Activated CD4-positive, alpha-beta memory T cell treated with anti-CD3 and anti-CD28 coated beads, Interleukin-2, amount 10 ng/mL, durations not matched to agents 7 days and 5 days (primary cell): ENCODE measurements at regions not wholly inside any gene's neighbourhood (a gene's known extent, or its start where the extent isn't known, plus 50 kb on each side); places are given as distances from the start of the nearest gene placed in this dataset.
"Not testable (repeated sequence)": the region's sequence is repeated elsewhere in the genome, so short reads cannot be mapped to it uniquely, and the experiment has no call there.

Experiments used
- CTCF ChIA-PET: fragments of 350-600 bp; sonication (Branson Sonifier 250); formaldehyde crosslinking; loops from one replicate; lab custom pipeline; 2021; ENCODE audit warnings: antibody characterized with exemption, inconsistent platforms; lab: Charles Lee
- POLR2A ChIA-PET: fragments of 350-600 bp; sonication (Branson Sonifier 250); formaldehyde crosslinking; loops from one replicate; lab custom pipeline; 2021; ENCODE audit warnings: antibody characterized with exemption; lab: Charles Lee
- DNase-seq: peaks from one replicate; pipeline ENCODE4 v3.0.0-alpha.2; 2020
- H3K27ac Mint-ChIP-seq: one replicate; pipeline ENCODE4 v1.8.0; 2021; ENCODE audit warnings: mild to moderate bottlenecking, mixed read lengths
- H3K27me3 Mint-ChIP-seq: one replicate; pipeline ENCODE4 v1.8.0; 2021; ENCODE audit warnings: mixed read lengths
- H3K36me3 Mint-ChIP-seq: one replicate; pipeline ENCODE4 v1.8.0; 2021; ENCODE audit warnings: low read depth, mixed read lengths
- H3K4me1 Mint-ChIP-seq: one replicate; pipeline ENCODE4 v1.8.0; 2021; ENCODE audit warnings: mixed read lengths
- H3K4me3 Mint-ChIP-seq: one replicate; pipeline ENCODE4 v1.8.0; 2021; ENCODE audit warnings: mild to moderate bottlenecking, mixed read lengths
- H3K9me3 Mint-ChIP-seq: one replicate; pipeline ENCODE4 v1.8.0; 2021; ENCODE audit warnings: mixed read lengths

- H3K36me3 Mint-ChIP-seq, POLR2A ChIA-PET, DNase-seq, H3K9me3 Mint-ChIP-seq, H3K27me3 Mint-ChIP-seq, H3K27ac Mint-ChIP-seq, CTCF ChIA-PET, H3K4me1 Mint-ChIP-seq, H3K4me3 Mint-ChIP-seq: not testable (repeated sequence)
Measured at GRCh38 chr16:32039919-32040318, 166.3 kb downstream of the ZNF267 start.

- CTCF ChIA-PET, H3K4me3 Mint-ChIP-seq, DNase-seq, H3K36me3 Mint-ChIP-seq, POLR2A ChIA-PET, H3K27ac Mint-ChIP-seq, H3K4me1 Mint-ChIP-seq, H3K27me3 Mint-ChIP-seq, H3K9me3 Mint-ChIP-seq: not testable (repeated sequence)
Measured at GRCh38 chr16:32066016-32066651, 187.0 kb upstream of the TP53TG3D start.

- H3K4me3 Mint-ChIP-seq, H3K4me1 Mint-ChIP-seq, H3K27me3 Mint-ChIP-seq, CTCF ChIA-PET, H3K27ac Mint-ChIP-seq, POLR2A ChIA-PET, H3K9me3 Mint-ChIP-seq, H3K36me3 Mint-ChIP-seq, DNase-seq: not testable (repeated sequence)
Measured at GRCh38 chr16:32071586-32071985, 181.5 kb upstream of the TP53TG3D start.

GRCh38 chr16:32083891-32084290, 169.2 kb upstream of the TP53TG3D start:
- H3K9me3 Mint-ChIP-seq, H3K4me1 Mint-ChIP-seq, H3K27me3 Mint-ChIP-seq, DNase-seq, POLR2A ChIA-PET, CTCF ChIA-PET, H3K36me3 Mint-ChIP-seq, H3K4me3 Mint-ChIP-seq, H3K27ac Mint-ChIP-seq: not testable (repeated sequence)

- H3K9me3 Mint-ChIP-seq, H3K27ac Mint-ChIP-seq, DNase-seq, POLR2A ChIA-PET, H3K27me3 Mint-ChIP-seq, H3K4me3 Mint-ChIP-seq, H3K36me3 Mint-ChIP-seq, CTCF ChIA-PET, H3K4me1 Mint-ChIP-seq: not testable (repeated sequence)
Measured at GRCh38 chr16:32084656-32085401, 168.3 kb upstream of the TP53TG3D start.

GRCh38 chr16:32085438-32086141, 167.5 kb upstream of the TP53TG3D start:
- H3K36me3 Mint-ChIP-seq, H3K9me3 Mint-ChIP-seq, H3K27ac Mint-ChIP-seq, H3K4me3 Mint-ChIP-seq, H3K27me3 Mint-ChIP-seq, DNase-seq, CTCF ChIA-PET, POLR2A ChIA-PET, H3K4me1 Mint-ChIP-seq: not testable (repeated sequence)

- H3K4me3 Mint-ChIP-seq, H3K27me3 Mint-ChIP-seq, CTCF ChIA-PET, H3K36me3 Mint-ChIP-seq, H3K27ac Mint-ChIP-seq, H3K9me3 Mint-ChIP-seq, DNase-seq, H3K4me1 Mint-ChIP-seq, POLR2A ChIA-PET: not testable (repeated sequence)
Measured at GRCh38 chr16:32115562-32115961, 137.5 kb upstream of the TP53TG3D start.

- no peak overlapping the region for H3K4me3 Mint-ChIP-seq
- ChIA-PET POLR2A (no interaction called here), CTCF (no interaction called here)
- peaks cover 7% of the 10 kb centered on the region for H3K27me3 Mint-ChIP-seq
- DNase-seq = no peak
- H3K9me3 Mint-ChIP-seq = no peaks in the 10 kb centered on the region
- H3K36me3 Mint-ChIP-seq = no peaks in the 10 kb centered on the region
- peaks cover 1% of the 10 kb centered on the region for H3K4me1 Mint-ChIP-seq
- no peak overlapping the region for H3K27ac Mint-ChIP-seq
Measured at GRCh38 chr16:32116080-32116479, 137.0 kb upstream of the TP53TG3D start.

- CTCF ChIA-PET, H3K4me1 Mint-ChIP-seq, H3K4me3 Mint-ChIP-seq, H3K27ac Mint-ChIP-seq, H3K9me3 Mint-ChIP-seq, H3K36me3 Mint-ChIP-seq, DNase-seq, H3K27me3 Mint-ChIP-seq, POLR2A ChIA-PET: not testable (repeated sequence)
Measured at GRCh38 chr16:32116533-32116932, 136.6 kb upstream of the TP53TG3D start.

GRCh38 chr16:32120372-32120771, 132.7 kb upstream of the TP53TG3D start:
- H3K27me3 Mint-ChIP-seq, H3K27ac Mint-ChIP-seq, POLR2A ChIA-PET, H3K9me3 Mint-ChIP-seq, DNase-seq, H3K4me1 Mint-ChIP-seq, H3K36me3 Mint-ChIP-seq, CTCF ChIA-PET, H3K4me3 Mint-ChIP-seq: not testable (repeated sequence)

- H3K27ac Mint-ChIP-seq, DNase-seq, H3K27me3 Mint-ChIP-seq, H3K36me3 Mint-ChIP-seq, CTCF ChIA-PET, H3K4me1 Mint-ChIP-seq, POLR2A ChIA-PET, H3K9me3 Mint-ChIP-seq, H3K4me3 Mint-ChIP-seq: not testable (repeated sequence)
Measured at GRCh38 chr16:32120779-32121178, 132.3 kb upstream of the TP53TG3D start.

- CTCF ChIA-PET, H3K9me3 Mint-ChIP-seq, H3K27me3 Mint-ChIP-seq, H3K4me1 Mint-ChIP-seq, DNase-seq, H3K36me3 Mint-ChIP-seq, POLR2A ChIA-PET, H3K4me3 Mint-ChIP-seq, H3K27ac Mint-ChIP-seq: not testable (repeated sequence)
Measured at GRCh38 chr16:32121273-32121900, 131.7 kb upstream of the TP53TG3D start.

- H3K4me3 Mint-ChIP-seq, H3K36me3 Mint-ChIP-seq, CTCF ChIA-PET, H3K27ac Mint-ChIP-seq, POLR2A ChIA-PET, H3K9me3 Mint-ChIP-seq, DNase-seq, H3K4me1 Mint-ChIP-seq, H3K27me3 Mint-ChIP-seq: not testable (repeated sequence)
Measured at GRCh38 chr16:32152434-32152833, 100.7 kb upstream of the TP53TG3D start.
